HG03460 (cell line): ENCODE measurements at regions not wholly inside any gene's neighbourhood (a gene's known extent, or its start where the extent isn't known, plus 50 kb on each side); places are given as distances from the start of the nearest gene placed in this dataset.
A peak's percentile ranks its signal among the peaks of the same experiment; 100 is the strongest.
"Not testable (repeated sequence)": the region's sequence is repeated elsewhere in the genome, so short reads cannot be mapped to it uniquely, and the experiment has no call there.

Experiments
- ATAC-seq: cut with Tn5 transposase; IDR thresholded peaks from one replicate; pipeline ENCODE4 v1.9.1; 2021; ENCODE audit not compliant: unreplicated experiment

GRCh38 chr6:141976994-141977393, 155.7 kb upstream of the GJE1 start:
- no peak for ATAC-seq

GRCh38 chr6:141969768-141970415, 162.8 kb upstream of the GJE1 start:
- not testable (repeated sequence) for ATAC-seq

GRCh38 chr6:141969201-141969600, 163.5 kb upstream of the GJE1 start:
- no peak for ATAC-seq

DNA sequence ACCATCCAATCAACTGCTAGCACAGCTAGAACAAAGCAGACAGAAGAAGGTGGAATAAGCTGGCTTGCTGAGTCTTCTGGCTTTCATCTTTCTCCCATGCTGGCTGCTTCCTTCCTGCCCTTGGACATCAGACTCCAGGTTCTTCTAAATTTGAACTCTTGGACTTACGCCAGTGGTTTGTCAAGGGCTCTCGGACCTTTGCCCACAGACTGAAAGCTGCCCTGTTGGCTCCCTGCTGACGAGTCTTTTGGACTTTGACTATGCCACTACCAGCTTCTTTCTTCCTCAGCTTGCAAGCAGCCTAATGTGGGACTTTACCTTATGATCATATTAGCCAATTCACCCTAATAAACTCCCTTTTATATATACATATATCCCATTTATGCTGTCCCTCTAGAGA, 164.1 kb upstream of the GJE1 start:
- no peak for ATAC-seq

GRCh38 chr6:141965016-141965545, 167.6 kb upstream of the GJE1 start:
- no peak for ATAC-seq

DNA sequence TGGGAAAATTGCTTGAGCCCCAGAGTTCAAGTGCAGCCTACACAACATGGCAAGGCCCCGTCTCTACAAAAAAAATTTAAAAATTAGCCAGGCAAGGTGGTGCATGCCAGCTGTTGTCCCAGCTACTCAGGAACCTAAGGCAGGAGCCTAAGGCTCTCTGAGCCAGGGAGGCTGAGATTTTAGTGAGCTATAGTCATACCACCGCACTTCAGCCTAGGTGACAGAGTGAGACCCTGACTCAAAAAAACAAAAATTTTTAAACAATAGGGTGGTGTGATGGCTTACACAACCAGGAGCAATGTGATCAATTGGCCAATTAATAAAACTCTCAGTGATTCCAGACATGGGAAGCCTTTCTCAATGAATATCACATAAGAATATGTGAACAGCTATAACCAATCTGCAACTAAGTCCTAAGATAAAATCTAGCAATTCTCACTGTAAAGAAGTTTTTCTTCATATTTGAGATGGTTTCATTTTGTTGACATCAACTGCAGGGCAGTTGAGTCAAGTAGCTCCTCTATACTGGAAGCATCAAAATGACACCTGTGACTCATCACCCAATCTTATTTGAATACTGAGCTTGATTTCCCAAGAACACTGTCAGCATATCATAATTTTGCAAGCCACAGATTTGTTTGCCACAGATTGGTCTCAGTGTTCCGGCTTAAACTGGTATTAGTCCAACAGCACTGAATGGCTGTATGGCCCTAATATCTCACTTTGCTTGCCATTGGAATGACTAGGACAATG, 169.0 kb upstream of the GJE1 start:
- no peak for ATAC-seq

DNA sequence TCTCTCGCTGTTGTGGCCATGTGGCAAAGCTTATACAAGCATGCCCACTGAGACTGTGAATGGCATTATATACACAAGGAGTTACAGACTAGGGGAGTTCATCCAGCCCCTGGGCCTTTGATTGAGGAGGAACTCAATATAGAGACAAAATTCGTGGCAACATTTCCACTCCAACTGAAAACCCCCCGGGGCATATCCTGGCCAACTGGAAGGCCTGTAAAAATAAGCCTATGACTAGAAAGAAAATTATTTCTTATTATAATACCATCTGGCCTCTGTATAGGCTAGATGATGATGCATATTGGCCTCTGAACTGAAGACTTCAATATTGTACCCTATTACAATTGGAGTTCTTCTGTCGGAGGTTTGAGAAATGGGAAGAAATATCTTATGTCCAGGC, 175.5 kb upstream of the GJE1 start:
- ATAC-seq: no peak

GRCh38 chr6:141956868-141957267, 175.9 kb upstream of the GJE1 start:
- ATAC-seq: no peak

GRCh38 chr6:141956046-141956761, 176.5 kb upstream of the GJE1 start:
- no peak for ATAC-seq

GRCh38 chr6:141953072-141953471, 179.7 kb upstream of the GJE1 start:
- ATAC-seq: no peak

DNA sequence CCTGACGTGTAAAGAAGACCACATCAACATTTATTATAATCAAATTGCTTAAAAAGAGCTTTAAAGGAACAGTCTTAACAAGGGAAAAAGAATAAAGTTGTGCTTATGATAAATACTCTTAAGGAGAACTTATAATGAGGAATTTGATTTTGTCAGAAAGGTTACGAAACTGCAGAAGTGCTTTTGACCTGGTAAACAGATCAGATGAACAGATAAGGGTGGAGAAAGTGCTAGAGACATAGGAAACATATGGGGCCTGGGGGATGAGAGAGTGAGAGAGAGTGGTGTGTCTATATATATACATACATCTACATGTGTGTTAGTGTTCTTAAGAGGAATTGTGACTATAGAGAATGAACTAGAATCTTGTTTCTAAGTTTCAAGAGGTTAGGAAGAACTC, 186.2 kb upstream of the GJE1 start:
- ATAC-seq: no peak

DNA sequence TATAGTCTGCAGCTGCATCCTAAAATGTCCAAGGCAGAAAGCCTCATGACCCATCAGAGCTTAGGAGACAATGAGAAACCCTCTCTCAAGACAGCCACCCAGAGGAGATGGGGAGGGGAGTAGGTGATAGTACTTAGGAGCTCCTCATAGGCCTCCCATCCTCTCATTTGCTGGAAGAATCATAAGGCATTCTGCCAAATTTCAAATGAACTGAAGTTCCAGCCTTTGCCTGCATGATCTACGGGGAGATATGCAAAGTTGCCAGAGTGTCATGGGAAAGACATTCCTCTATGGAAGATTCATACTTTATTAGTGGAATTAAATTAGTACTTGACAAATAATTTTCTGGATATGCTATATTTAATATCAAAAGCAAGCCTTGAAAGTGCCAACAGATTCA, 194.1 kb upstream of the GJE1 start:
- ATAC-seq: no peak

DNA sequence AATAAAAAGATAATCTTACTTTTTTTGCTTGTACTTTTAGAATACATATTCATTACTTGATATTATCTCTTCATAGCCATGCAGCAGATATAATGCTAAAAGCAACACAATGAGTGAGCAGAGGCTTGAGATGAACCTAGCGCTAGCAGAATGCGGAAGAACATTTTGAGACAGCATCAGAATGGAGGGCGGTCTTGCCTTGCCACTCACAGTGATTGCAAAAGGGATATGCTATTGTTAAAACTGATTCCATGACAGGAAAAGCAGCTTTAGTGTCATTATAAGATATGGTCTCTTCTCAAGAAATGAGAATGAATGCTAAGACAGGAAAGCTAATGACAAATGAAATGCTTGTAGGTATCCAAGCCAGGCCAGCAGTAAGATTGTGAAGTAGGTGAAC, 200.0 kb upstream of the GJE1 start:
- no peak for ATAC-seq

DNA sequence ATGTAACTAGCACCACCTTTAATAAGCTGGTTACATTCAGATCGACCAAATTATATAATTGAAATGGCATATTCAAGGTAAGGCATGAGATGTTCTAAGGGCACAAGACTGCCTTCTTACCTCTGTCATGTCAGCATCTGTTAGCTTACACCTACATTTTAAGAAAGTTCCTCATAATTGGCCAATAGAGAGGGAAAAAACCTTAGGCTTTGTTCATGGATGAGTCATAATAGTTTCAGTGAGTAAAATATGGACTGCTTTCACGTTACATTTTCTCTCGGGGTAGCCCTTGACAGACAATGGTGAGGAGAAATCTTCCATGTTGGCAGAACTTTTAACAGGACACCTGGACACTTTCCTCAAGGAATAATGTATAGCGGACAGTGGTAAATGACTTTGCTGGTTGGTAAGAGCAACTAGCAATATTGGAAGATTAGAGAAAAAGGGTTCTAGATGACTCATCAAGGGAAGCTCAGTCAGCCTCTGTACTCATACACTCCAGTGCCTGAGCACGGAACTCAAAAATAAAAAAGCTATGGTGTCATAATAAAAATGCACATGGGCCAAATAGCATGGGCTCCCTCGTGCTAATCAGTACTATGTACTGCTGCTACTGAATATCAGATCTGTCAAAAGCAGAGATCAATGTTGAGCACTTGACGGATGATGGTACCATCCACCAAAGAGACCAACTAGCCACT, 206.4 kb upstream of the GJE1 start:
- peak; percentile 63 for ATAC-seq

- no peak for ATAC-seq
Observed at GRCh38 chr6:141925001-141925400, 207.7 kb upstream of the GJE1 start.

DNA sequence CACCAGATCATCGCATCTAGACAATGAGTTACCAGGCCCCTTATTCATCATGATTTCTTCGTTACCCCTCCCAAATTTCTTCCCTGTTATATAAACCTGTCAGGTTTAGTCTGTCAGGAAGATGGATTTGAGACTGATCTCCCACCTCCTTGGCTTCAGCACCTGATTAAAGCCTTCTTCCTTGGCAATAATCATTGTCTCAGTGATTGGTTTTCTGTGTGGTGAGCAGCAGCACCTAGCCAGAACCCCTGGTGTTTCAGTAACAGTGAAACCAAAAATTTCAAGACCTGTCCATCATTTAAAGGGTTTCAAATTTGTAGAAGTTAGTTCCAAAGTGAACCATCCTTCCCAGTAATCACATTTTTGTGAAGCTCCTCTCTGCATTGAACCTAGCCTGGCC, 209.8 kb upstream of the GJE1 start:
- no peak for ATAC-seq

- not testable (repeated sequence) for ATAC-seq
Observed at GRCh38 chr6:141916682-141917505, 215.8 kb upstream of the GJE1 start.

DNA sequence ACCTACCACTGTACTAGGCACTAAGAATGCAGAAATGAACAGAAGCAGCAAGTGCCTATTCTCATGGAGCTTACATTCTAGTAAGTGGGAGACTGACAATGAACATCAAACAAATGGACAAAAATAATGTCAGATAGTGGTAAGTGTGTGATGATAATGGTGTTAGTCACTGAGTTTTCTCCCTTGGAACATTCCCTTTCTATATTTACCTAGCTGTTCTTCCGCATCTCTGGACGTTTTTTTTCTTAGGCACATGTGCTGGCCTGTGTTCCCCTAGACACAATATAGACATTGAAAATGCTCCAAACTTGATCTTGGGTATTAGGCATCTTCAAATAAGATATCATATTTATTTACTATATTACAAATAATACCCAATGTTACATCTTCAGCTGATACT, 218.1 kb upstream of the GJE1 start:
- ATAC-seq: no peak

DNA sequence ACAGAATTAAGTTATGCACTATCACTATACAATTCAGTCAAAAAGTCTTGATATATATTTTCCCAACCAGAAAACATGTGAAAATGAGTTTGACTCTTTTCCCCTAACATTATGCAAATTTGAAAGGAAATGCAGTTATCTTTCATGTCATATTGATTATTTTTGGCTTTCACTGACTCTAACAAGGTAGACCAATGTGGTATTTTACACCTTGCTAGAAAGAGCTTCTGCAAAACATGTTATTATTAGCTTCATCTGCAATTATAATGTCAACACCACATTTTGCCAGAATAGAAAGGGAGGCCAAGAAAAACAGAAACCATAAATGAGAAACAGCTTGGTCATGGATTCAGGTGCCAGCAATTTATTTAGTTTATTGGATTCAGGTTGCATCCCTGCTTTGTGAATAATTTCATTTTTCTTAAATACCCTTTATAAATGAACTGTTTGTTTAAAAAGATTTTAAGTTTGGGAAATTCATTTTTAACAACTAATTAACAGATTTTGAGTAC, 226.1 kb upstream of the GJE1 start:
- ATAC-seq: no peak

GRCh38 chr6:141890661-141891060, 242.1 kb upstream of the GJE1 start:
- ATAC-seq: no peak
